NCI-H446 treated with DMSO at 0.1 percent for 48 hours (cell line): ENCODE measurements at regions not wholly inside any gene's neighbourhood (a gene's known extent, or its start where the extent isn't known, plus 50 kb on each side); places are given as distances from the start of the nearest gene placed in this dataset.
A peak's percentile ranks its signal among the peaks of the same experiment; 100 is the strongest.
"Not testable (repeated sequence)": the region's sequence is repeated elsewhere in the genome, so short reads cannot be mapped to it uniquely, and the experiment has no call there.

Experiments
- DNase-seq: peaks from one replicate; lab custom pipeline; 2025; lab: John Stamatoyannopoulos, UW

DNA sequence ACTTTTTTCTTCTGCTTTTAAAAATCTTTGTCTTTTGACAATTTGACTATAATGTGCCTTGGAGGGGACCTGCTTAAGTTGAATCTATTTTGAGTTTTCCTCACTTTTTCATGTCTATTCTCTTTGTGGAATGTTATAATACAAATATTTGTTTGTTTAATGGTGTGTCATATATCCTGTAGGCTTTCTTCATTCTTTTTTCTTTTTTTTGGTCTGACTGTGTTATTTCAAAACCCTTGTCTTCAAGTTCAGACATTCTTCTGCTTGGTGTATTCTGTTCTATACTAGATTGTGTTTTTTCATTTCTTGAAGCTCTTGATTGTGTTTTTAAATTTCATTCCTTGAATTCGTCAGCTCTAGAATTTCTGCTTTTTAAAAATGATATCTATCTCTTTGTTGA, 228.2 kb downstream of the STK31 start:
- DNase-seq = no peak

DNA sequence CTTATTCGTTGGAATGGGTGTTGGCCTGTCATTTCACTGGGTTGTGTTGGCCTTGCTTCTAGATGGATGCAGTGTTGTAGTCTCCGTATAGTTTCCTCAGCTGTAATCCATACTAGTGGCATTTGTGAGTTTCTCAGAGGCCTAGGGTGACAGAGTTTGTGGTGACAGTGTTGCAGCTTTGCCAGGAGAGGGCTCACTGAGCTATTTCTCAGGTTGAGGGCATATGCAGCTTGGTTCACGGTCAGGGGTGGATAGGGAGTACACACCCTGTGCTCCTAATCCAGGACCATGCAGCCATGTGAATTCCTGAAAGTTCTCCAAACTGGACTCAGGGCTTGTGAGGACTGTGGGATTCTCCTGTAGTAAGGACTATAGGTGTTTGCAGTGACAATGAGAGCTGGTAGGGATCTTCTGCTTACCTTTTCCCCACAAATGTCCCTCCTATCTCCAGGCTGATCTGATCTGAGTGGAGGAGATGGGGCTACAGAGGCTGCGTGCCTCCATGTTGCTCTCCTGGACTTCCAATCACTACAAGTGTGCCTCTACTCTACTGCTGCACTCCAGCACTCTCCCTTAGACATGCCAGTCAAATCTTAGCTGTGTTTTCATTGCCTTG, 229.0 kb downstream of the STK31 start:
- DNase-seq = peak; percentile 3

DNA sequence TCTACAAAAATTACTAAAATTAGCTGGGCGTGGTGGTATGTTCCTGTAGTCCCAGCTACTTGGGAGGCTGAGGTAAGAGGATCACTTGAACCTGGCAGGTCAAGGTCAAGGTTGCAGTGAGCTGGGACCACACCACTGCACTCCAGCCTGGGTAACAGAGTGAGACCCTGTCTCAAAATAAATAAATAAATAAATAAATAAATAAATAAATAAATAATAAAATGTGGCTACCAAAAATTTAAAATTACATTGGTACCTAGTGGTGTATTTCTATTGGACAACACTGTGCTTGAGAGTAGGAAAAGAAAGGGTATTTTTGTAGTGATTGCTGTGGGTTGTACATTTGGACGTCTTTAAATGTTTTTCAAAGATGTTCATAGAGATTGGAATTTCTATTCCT, 229.7 kb downstream of the STK31 start:
- not testable (repeated sequence) for DNase-seq

DNA sequence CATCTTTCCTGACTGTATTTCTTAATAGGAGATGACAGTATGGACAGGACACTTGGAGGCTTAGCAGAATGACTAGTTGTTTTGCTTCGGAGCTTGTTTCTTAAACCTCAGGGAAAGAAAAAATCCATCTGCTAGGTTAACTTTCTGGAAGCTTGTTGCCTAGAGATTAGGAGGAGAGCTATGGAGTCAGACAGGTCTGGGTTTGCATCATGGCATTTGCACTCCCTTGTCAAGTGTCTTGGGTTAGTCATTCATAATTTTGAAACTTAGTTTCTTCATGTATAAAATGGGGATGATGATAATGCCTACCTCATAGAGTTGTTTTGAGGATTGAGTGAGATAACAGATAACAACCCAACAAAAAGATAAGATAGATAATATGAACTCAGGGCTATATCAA, 231.5 kb downstream of the STK31 start:
- no peak for DNase-seq

DNA sequence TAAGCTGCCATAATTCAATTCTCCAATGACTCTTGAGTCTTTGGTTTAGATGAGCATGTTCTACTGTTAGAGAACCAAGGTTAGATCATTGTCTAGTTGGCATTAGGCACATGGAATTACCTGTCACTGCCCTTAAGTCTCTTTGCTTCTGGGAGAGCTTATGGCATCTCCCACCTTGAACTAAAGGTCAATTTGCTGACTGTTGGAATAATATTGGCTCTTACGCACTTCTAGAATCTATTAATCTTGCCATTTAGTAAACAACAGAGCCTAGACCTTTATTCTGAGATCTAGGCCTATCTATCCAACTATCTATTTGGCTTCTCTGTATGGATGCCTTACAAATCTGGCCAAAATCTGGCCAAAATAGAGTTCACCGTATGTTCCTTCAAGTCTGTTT, 232.0 kb downstream of the STK31 start:
- no peak for DNase-seq

DNA sequence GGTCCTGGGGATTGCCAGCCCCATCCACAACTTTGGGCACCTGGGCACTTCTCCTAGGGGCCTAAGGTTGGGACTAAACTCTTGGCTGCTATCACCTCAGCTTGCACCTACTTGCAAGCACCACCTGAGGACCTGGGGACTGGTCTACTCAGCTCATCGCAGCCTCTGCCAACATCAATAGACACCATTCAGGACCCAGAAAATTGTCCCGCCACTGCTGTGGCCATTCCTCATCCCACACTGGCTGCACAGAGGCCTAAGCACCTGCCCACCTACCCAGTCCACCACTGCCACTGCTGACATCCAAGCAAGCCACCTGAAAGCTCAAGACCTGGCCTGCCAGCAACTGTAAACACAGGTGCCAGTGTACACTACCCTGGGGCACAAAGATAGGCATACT, 234.1 kb downstream of the STK31 start:
- no peak for DNase-seq

DNA sequence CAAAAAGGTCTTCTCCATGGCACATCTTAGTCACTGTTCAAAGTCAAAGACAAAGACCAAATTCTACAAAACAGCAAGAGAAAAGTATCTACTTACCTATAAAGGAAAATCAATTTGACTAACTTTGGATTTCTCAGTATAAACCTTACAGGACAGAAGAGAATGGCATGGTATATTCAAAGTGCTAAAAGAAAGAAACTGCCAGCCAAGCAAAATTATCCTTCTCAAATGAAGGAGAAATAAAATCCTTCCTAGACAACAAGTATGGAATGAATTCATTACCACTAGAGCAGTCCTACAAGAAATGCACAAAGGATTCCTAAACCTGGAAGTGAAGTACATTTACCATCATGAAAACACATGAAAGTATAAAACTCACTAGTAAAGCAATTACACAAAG, 235.5 kb downstream of the STK31 start:
- no peak for DNase-seq

DNA sequence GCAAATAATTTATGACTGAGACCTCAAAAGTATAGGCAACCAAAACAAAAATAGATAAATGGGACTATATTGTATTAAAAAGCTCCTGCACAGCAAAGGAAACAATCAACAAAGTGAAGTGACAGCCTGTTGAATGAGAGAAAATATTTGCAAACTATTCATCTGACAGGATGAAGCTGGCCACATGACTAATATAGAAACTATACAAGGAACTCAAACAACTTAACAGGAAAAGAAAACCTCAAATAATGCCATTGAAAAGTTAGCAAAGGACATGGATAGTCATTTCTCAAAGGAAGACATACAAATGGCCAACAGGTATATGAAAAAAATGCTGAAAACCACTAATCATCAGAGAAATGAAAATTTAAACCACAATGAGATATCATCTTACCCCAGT, 245.1 kb downstream of the STK31 start:
- no peak for DNase-seq

DNA sequence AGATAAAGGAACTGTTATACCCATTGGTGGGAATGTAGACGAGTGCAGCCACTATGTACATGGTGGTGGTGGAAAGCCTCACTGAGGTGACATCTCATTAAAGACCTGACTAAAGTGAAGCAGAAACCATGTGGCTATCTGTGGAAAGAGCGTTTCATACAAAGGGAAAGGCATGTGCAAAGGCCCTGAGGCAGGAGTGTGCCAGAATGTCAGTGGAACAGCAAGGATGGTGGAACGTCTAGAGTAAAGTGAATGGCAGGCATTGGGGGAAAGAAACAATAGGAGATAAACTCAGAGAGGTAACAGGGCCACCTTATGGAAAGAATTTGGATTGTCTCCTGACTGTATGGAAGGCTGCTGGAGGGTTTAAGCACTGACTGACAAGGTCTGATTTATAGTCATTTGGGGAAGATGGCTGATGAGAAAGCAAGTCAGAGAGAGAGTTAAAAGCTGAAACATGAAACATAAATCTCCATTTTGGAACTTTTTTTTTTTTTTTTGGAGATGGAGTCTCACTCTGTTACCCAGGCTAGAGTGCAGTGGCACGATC, 245.7 kb downstream of the STK31 start:
- DNase-seq = no peak

DNA sequence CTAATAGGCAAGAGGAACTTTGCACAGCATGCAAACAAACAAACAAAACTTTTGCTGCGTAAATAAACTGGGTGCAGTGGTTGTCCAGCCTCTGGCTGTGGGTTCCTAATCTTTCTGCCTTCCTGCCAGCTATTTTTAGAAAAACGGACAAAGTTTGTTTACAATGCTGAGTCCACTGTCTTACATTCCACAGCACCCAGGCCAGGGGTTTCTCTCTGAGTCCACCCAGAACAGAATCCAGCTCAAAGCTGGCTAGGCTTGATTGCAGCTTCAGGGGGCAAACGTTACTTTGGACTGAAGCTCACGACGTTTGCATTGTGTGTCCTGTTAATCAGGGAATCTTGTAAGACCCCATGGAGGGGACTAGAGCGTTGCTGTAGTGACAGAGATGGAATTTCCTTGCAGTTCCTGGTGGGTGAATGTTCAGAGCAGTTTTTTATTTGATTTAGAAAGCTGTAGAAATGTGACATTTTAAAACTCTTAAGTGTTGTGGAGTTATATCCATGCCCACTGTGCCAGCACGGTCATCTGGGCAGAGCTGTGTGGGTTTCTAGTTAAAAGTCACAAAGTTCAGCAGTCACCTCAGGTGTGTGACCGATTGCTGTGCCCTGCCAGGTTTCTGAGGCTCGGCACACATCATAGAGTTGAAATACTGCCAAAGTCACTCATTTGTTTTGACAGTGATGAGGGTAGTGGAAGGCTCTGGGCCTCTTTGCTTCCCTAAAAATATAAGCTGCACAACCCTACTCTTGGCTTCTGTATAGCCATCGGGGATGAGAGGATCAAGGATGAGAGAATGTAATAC, 247.0 kb downstream of the STK31 start:
- no peak for DNase-seq

DNA sequence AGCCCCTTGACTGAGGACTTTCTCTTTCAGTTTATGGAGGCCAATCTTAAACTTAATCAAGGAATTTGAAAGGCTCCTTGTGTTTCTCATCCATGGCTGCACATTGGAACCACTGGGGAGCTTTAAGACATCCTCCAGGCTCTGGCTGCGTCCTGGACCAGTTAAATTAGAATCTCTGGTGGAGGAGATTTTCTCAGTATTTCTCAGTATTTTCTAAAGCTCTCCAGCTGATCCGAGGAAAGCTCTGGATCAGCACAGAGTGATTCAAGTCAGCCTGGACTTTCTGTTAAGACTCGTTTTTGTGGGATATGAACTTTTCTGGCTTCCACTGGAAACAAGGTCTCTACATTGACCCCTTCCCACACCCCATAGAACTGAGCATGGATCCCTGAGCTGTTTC, 249.8 kb downstream of the STK31 start:
- no peak for DNase-seq

DNA sequence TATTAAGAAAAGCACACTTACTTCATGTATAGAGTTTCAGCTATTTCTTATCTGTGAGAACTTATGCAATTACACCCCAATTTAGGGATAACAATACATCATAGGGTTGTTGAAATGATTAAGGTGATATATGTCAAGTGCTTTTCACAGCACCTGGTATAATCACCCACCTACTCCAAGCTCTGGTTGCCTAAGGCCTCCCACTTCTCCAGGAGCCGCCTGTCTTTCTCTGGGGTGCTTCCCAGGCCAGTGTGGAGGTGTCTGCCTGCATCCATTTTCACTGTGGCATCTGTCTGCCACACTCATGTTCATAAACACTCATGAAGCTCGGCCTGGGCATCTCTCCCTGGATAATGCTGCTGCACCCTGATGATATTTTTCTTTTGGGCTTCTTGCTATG, 250.3 kb downstream of the STK31 start:
- DNase-seq = no peak

DNA sequence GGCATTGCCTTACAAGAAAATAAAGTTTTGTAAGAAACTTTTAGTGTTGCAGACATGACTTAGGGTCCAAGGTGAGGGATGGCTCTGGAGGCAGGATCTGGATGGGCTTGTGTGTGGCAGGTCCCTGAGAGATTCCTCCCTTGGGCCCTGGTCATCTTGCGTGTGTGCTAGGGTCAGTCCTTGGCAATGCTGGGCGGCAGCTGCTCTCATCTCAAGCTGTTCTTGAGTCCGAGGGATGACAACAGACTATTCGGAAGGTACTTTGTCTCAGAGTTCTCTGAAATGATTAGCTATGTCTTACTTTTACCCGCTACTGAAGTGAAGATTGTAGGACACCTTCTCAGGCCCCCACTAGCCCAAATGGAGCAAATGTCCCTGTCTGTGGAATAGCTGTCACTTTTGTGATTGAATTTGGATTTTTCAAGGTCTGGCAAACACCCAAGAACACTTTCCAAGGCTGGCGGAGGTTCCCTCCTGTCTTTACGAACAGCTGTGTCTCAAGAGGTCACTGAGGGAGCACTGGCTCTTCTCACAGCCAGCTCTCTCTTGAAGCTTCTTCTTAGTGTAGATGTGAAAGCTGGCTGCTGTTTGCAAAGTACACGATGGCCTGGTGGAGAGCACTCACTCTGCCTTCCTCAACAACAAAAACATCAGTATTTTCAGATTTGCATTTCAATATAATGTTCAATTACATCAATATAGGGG, 253.6 kb downstream of the STK31 start:
- no peak for DNase-seq

DNA sequence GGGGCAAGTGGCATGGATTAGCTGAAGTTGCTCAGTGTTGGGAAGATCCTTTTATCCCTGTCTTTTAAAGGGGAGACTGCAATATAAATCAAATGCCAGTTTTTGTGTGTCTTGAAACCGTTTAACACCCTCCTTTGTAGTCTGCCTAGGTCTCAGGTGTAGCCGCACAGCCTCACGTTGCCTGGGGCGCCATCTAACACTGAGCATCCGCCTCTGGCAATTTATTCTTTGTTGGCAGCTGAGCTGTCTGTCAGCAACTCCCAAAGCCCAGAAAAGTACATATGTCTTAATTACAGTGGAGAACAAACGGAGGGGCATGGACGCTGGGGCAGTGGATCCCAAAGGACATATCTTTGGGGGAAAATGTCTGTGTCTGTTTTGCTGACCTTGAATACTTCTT, 254.7 kb downstream of the STK31 start:
- DNase-seq = no peak

DNA sequence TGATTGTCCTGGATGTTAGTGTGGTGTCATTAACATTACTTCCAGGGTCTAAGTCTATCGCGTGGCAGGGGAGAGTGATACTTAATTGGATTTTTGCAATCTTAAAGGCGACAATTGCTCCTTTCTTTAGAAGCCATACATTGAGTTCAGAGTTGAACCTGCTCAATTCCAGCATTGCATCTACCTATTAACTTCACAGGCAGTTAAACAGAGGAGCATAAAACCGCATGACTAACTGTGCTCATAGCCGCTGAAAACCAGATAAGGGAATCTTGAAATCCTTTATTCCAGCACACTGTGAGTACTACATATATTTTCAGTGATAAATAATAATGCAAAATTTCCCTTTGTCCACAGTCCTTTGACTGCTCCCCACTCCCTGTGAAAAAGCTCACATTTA, 255.3 kb downstream of the STK31 start:
- DNase-seq = no peak

DNA sequence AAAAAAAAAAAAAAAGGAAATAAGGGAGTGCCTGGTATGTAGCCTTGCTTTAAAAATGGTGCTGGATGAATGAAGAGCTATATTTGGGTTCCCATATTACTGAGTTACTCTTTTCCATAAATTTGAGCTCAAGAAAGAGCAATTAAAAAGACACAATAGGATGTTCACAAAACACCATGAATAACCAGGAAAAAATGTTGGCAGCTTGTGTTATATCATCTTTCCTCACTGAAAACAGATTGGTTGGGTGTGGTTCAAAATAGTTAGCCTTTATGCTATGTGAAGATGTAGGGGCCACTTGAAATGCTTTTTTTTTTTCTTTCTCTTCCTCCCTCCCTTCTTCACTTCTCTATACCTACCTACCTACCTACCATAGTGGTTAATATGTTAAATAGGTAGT, 256.9 kb downstream of the STK31 start:
- DNase-seq = no peak

DNA sequence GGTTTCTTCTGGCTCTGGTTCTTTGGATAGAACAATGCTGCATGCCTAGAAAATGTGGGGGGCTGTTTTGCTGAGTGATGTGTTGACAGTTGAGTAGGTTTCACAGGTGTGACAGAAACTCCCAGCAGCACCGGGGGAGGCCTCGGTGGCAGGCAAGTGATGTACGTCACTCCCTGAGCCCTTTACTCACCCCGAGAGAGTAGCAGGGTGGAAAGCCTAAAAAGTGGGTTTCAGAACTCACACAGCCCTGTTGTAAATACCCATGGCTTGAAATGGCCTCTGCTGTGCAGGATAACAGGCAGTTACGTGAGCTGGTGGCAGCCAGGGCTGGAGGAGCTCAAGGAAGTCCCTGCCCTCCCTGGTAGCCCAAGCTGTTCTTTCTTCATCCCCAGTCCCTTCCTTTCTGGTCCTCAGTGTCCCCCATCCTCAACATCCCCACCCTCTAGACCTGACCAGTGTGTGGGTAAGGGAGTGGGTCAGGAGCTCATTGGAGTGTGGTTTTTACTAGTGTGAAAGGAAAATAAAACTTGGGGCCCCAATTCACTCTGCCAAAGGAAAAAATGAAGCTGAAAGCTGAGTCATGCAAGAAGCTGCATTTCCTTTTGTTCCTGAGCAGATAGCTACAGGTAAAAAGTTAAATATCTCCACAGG, 258.1 kb downstream of the STK31 start:
- DNase-seq = no peak

DNA sequence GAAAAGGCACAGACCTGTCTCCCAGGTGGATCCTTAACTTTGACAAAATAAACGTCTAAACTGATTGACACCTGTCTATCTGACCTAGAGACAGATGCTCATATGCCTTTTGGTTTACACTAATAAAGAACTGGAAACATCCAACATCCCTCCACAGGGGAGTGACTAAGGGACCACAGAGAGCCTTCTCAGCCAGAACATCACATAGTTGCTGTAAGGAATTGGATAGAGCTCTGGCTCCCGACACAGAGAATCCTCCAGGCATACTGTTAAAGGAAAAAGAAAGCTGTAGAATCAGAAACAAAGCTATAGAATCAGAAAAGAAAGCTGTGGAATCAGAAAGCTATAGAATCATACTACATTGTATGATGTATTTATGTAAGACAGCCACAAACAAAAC, 258.8 kb downstream of the STK31 start:
- no peak for DNase-seq

DNA sequence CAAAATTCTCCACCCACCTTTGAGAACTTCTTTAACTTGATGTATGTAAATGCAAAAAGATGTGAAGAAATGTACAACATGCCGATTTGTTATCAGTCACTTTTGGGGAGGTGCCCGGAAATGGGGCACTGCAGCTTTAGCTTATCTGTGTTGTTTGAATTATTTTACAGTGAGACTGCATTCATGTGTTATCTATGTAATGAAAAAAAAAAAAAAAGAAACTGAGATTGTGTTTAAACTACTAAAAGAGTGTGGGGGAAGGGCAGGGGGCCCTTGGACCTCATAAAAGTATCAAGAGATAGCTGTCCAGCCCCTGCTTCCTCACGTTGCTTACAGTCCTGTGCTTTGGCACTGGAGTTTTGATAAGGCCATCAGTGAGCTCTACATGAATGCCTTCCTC, 259.4 kb downstream of the STK31 start:
- DNase-seq = no peak

DNA sequence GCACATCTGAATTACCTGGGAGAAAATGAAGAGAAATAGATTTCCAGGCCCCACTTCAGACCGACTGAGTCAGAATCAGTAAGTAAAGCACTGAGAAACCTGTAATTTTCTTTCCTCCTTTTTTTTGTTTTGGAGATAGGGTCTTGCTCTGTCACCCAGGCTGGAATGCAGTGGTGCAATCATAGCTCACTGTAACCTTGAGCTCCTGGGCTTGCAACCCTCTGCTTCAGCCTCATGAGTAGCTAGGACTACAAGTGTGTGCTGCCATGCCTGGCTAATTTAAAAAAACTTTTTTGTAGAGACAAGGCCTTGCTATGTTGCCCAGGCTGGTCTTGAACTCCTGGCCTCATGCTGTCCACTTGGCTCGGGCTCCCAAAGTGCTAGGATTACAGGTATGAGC, 260.2 kb downstream of the STK31 start:
- DNase-seq = no peak

DNA sequence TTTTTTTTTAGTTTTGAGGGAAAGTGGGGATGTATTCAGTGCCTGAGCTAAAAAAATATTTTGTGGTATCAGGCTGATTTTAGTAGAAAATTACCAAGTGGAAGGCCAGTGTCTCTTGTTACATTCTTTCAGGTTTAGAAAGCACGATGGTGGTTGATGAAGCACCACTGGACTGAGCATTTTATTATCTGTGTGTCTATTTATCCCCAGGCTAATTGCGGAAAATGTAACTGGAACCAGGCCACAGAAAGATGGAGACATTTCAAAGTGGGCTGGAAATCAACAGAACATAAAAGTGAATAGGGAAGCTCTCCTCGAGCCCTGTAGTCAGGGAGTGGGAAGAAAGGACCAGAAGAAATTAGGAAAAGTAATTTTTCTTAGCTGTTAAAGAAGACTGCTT, 261.0 kb downstream of the STK31 start:
- DNase-seq = no peak

DNA sequence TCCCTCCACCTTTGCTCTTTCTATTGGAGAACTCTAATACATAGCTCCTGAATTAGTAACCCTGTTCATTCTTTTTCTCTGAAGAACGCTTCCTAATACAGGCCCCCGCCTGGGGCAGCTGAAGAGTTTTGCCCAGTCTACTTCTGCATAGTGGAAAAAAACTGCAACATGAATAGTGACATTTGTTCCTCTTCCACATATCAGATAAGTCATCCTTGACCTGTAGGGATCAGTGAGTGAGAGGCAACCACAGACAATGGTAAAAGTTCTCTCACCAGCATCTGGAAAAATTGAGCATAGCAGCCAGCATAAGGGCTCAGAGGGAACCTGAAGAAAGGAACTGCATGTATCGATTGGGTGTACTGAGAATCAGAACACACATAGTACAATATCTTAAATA, 262.0 kb downstream of the STK31 start:
- no peak for DNase-seq

DNA sequence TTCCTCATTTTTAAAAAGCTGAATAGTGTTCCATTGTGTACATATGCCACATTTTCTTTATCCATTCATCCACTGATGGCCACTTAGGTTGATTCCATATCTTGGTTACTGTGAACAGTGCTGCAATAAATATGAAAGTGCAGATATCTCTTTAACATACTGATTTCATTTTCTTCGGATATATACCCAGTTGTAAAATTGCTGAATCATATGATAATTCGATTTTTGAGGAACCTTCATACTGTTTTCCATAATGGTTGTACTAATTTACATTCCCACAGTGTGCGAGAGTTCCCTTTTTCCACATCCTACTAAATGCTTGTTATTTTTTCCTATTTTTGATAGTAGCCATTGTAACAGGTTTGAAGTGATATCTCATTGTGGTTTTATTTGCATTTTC, 263.2 kb downstream of the STK31 start:
- no peak for DNase-seq
